DOHH2 (cell line): ENCODE measurements at regions not wholly inside any gene's neighbourhood (a gene's known extent, or its start where the extent isn't known, plus 50 kb on each side); places are given as distances from the start of the nearest gene placed in this dataset.
"Not testable (repeated sequence)": the region's sequence is repeated elsewhere in the genome, so short reads cannot be mapped to it uniquely, and the experiment has no call there.

Experiments used
- H3F3A ChIP-seq: fragments of 200-600 bp; sonication (generic), shearing (Covaris generic); 2 replicates; pipeline ENCODE4 v1.6.0; 2016; ENCODE audit warnings: antibody characterized with exemption, mild to moderate bottlenecking; ENCODE audit not compliant: control insufficient read depth, insufficient read depth
- H3K27ac ChIP-seq: fragments of 200-600 bp; sonication (generic); 2 replicates; pipeline ENCODE4 v1.5.1; 2014; ENCODE audit warnings: low read depth, mild to moderate bottlenecking, low read length, moderate library complexity
- H3K27me3 ChIP-seq: fragments of 200-600 bp; sonication (generic); 2 replicates; pipeline ENCODE4 v1.6.1; 2014; ENCODE audit warnings: mild to moderate bottlenecking, low read length, mixed read lengths; ENCODE audit not compliant: control insufficient read depth
- H3K36me3 ChIP-seq: fragments of 200-600 bp; sonication (generic); 2 replicates; pipeline ENCODE4 v1.6.1; 2014; ENCODE audit warnings: mild to moderate bottlenecking, low read length, moderate library complexity, mixed read lengths; ENCODE audit not compliant: control insufficient read depth
- H3K4me1 ChIP-seq: fragments of 200-600 bp; sonication (generic); 2 replicates; pipeline ENCODE4 v1.6.1; 2014; ENCODE audit warnings: mild to moderate bottlenecking, low read length, mixed read lengths; ENCODE audit not compliant: control insufficient read depth
- H3K4me2 ChIP-seq: fragments of 200-600 bp; sonication (generic); 2 replicates; pipeline ENCODE4 v1.6.0; 2014; ENCODE audit warnings: mild to moderate bottlenecking, low read length, moderate library complexity
- H3K4me3 ChIP-seq: fragments of 200-600 bp; sonication (generic); 2 replicates; pipeline ENCODE4 v1.5.1; 2014; ENCODE audit warnings: mild to moderate bottlenecking, low read length, mixed read lengths
- H3K79me2 ChIP-seq: fragments of 200-600 bp; sonication (generic); 2 replicates; pipeline ENCODE4 v1.6.1; 2014; ENCODE audit warnings: mild to moderate bottlenecking, low read length, mixed read lengths; ENCODE audit not compliant: control insufficient read depth
- H3K9me2 ChIP-seq: fragments of 200-600 bp; sonication (generic); replicated peaks from 2 replicates; pipeline ENCODE4 v1.6.1; 2014; ENCODE audit warnings: mild to moderate bottlenecking, low read length, mixed read lengths; ENCODE audit not compliant: control insufficient read depth
- H3K9me3 ChIP-seq: fragments of 200-600 bp; sonication (generic); 2 replicates; pipeline ENCODE4 v1.6.1; 2014; ENCODE audit warnings: antibody characterized with exemption, low read length, mixed read lengths; ENCODE audit not compliant: control insufficient read depth, insufficient read depth
- H4K20me1 ChIP-seq: fragments of 200-600 bp; sonication (generic); 2 replicates; pipeline ENCODE4 v1.6.0; 2014; ENCODE audit warnings: low read depth, mild to moderate bottlenecking, antibody characterized with exemption, low read length, moderate library complexity; ENCODE audit not compliant: control insufficient read depth, insufficient read depth
- CTCF ChIP-seq: fragments of 200-600 bp; sonication (generic); IDR thresholded peaks from one replicate; pipeline ENCODE4 v1.5.1; 2014; ENCODE audit warnings: antibody characterized with exemption, mild to moderate bottlenecking, low read depth, low read length; ENCODE audit not compliant: poor library complexity, severe bottlenecking
- EZH2phosphoT487 ChIP-seq: fragments of 200-600 bp; sonication (generic); IDR thresholded peaks from 2 replicates; pipeline ENCODE4 v1.6.1; 2017; ENCODE audit warnings: borderline replicate concordance, mild to moderate bottlenecking, antibody characterized with exemption, low read length, moderate library complexity, mixed read lengths

DNA sequence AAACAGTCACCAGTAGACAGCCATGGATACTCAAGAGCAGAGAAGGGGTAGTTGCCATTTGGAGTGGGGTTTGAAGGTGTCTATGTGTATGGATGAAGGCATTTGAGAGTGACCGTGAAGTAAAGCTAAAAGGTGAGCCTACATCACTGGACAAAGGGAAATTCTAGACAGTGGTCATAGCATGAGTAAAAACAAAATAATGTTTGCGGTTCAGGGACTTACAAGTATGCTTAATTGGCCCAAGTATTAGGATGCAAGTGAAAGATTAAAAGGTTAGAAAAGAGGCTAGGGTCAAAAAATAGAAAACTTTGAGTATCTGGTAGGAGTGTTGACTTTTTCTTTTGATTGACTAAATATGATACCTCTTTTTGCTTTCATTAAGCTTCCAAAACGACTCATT is 238.1 kb upstream of the SLC8A1 start:
- TF ChIP-seq EZH2phosphoT487 = no peak
- TF ChIP-seq CTCF = no peak
- Histone ChIP-seq H3K9me3 (no peaks in the 10 kb centered on the region), H3K27me3 (no peaks in the 10 kb centered on the region)

GRCh38 chr2:40690525-40690924 is 238.6 kb upstream of the SLC8A1 start:
- Histone ChIP-seq H3K4me2 (no peak overlapping the region), H3K4me3 (no peak overlapping the region), H3K27me3 (no peaks in the 10 kb centered on the region), H3K4me1 (no peaks in the 10 kb centered on the region), H3K9me2 (no peaks in the 10 kb centered on the region), H3K36me3 (no peaks in the 10 kb centered on the region), H3F3A (no peaks in the 10 kb centered on the region), H3K27ac (no peak overlapping the region), H3K9me3 (no peaks in the 10 kb centered on the region), H4K20me1 (no peaks in the 10 kb centered on the region), H3K79me2 (no peaks in the 10 kb centered on the region)
- TF ChIP-seq EZH2phosphoT487 = no peak
- TF ChIP-seq CTCF = no peak

More for the DNA sequence above, 238.1 kb upstream of the SLC8A1 start:
- Histone ChIP-seq H3K4me1 (no peaks in the 10 kb centered on the region), H3K79me2 (no peaks in the 10 kb centered on the region), H3K4me2 (no peak overlapping the region), H4K20me1 (no peaks in the 10 kb centered on the region), H3K27ac (no peak overlapping the region), H3K4me3 (no peak overlapping the region), H3F3A (no peaks in the 10 kb centered on the region), H3K9me2 (no peaks in the 10 kb centered on the region), H3K36me3 (no peaks in the 10 kb centered on the region)

GRCh38 chr2:40700231-40700954 is 248.5 kb upstream of the SLC8A1 start:
- no peaks in the 10 kb centered on the region for H3K36me3 ChIP-seq
- TF ChIP-seq EZH2phosphoT487 (no peak), CTCF (no peak)
- no peaks in the 10 kb centered on the region for H3K9me3 ChIP-seq
- no peaks in the 10 kb centered on the region for H3K79me2 ChIP-seq
- H3K4me3 ChIP-seq = no peak overlapping the region
- no peak overlapping the region for H3K27ac ChIP-seq
- H3K27me3 ChIP-seq = no peaks in the 10 kb centered on the region; the same call in 1 of the 2 replicates
- no peaks in the 10 kb centered on the region; the same call in 1 of the 2 replicates for H3K9me2 ChIP-seq
- no peak overlapping the region for H3K4me2 ChIP-seq
- no peaks in the 10 kb centered on the region for H3K4me1 ChIP-seq
- no peaks in the 10 kb centered on the region for H3F3A ChIP-seq
- H4K20me1 ChIP-seq = no peaks in the 10 kb centered on the region

- H3K27ac ChIP-seq, H3F3A ChIP-seq, H3K4me3 ChIP-seq, H3K36me3 ChIP-seq, H3K79me2 ChIP-seq, H3K9me3 ChIP-seq, H3K4me2 ChIP-seq, H4K20me1 ChIP-seq, H3K27me3 ChIP-seq, H3K9me2 ChIP-seq, H3K4me1 ChIP-seq: not testable (repeated sequence)
Measured at GRCh38 chr2:40712197-40712894, 260.5 kb upstream of the SLC8A1 start.
